HEK293 (cell line): ENCODE measurements at regions not wholly inside any gene's neighbourhood (a gene's known extent, or its start where the extent isn't known, plus 50 kb on each side); places are given as distances from the start of the nearest gene placed in this dataset.

Source experiments
- OSR2 ChIP-seq: fragments of 450-650 bp; formaldehyde crosslinking; IDR thresholded peaks from 2 replicates; pipeline ENCODE4 v1.5.1; 2016; ENCODE audit warnings: missing biosample characterization, missing genetic modification characterization
- TCF7L2 ChIP-seq: IDR thresholded peaks from 2 replicates; pipeline ENCODE4 v1.6.1; 2011; ENCODE audit warnings: low read depth, mild to moderate bottlenecking, inconsistent platforms, low read length, moderate library complexity, borderline replicate concordance
- ZNF146 ChIP-seq: fragments of 450-650 bp; formaldehyde crosslinking; IDR thresholded peaks from 2 replicates; pipeline ENCODE4 v1.5.1; 2016; ENCODE audit warnings: missing biosample characterization, missing genetic modification characterization
- ZNF274 ChIP-seq, 2 experiments: fragments of 200-500 bp in 1 of 2; fragments of 450-650 bp in 1 of 2; sonication (Bioruptor generic) in 1 of 2; formaldehyde crosslinking in 1 of 2; IDR thresholded peaks; 2 replicates each; pipeline versions ENCODE4 v1.5.1 to v1.6.1; 2014 to 2016; ENCODE audit warnings: borderline replicate concordance in 1 of 2, inconsistent platforms in 1 of 2, low read length in 1 of 2, missing biosample characterization in 1 of 2, missing genetic modification characterization in 1 of 2
- ZNF423 ChIP-seq: fragments of 450-650 bp; formaldehyde crosslinking; IDR thresholded peaks from 2 replicates; pipeline ENCODE4 v1.5.1; 2016; ENCODE audit warnings: missing biosample characterization, missing genetic modification characterization
- ZNF521 ChIP-seq: fragments of 450-650 bp; formaldehyde crosslinking; IDR thresholded peaks from 2 replicates; pipeline ENCODE4 v1.5.1; 2017; ENCODE audit warnings: missing biosample characterization, mild to moderate bottlenecking, missing genetic modification characterization
- ZNF548 ChIP-seq: fragments of 450-650 bp; formaldehyde crosslinking; IDR thresholded peaks from 2 replicates; pipeline ENCODE4 v1.5.1; 2016; ENCODE audit warnings: missing biosample characterization, missing genetic modification characterization
- ZNF560 ChIP-seq: fragments of 450-650 bp; formaldehyde crosslinking; IDR thresholded peaks from 2 replicates; pipeline ENCODE4 v1.5.1; 2017; ENCODE audit warnings: missing biosample characterization, missing genetic modification characterization, borderline replicate concordance
- TF ChIP-seq, protein P1 (sequence below): fragments of 450-650 bp; formaldehyde crosslinking; IDR thresholded peaks from 2 replicates; pipeline ENCODE4 v1.5.1; 2016; ENCODE audit warnings: missing biosample characterization, missing genetic modification characterization
- TF ChIP-seq, protein P2 (sequence below): fragments of 450-650 bp; formaldehyde crosslinking; IDR thresholded peaks from 2 replicates; pipeline ENCODE4 v1.5.1; 2016; ENCODE audit warnings: missing biosample characterization, missing genetic modification characterization

DNA sequence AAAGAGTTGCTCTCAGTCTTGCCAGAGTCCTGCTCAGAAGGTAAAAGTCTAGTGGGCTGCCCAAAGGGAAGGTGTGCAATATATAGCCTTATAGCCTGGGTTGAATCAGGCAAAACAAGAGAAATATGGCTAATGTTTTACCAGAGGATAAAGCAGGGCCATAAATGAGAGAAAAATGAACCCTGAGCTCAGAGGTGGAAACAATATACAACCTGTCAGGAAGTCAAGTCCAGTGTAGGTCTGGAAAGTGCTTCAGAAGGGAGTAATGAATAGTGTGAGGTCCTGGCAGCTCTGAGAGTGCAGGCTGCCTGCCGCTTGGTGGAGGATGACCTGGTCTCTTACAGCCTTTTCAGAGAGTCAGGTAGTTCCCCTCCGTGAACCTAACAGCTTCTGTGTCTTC is 177.8 kb upstream of the TNC start:
- TF ChIP-seq, protein P1, sequence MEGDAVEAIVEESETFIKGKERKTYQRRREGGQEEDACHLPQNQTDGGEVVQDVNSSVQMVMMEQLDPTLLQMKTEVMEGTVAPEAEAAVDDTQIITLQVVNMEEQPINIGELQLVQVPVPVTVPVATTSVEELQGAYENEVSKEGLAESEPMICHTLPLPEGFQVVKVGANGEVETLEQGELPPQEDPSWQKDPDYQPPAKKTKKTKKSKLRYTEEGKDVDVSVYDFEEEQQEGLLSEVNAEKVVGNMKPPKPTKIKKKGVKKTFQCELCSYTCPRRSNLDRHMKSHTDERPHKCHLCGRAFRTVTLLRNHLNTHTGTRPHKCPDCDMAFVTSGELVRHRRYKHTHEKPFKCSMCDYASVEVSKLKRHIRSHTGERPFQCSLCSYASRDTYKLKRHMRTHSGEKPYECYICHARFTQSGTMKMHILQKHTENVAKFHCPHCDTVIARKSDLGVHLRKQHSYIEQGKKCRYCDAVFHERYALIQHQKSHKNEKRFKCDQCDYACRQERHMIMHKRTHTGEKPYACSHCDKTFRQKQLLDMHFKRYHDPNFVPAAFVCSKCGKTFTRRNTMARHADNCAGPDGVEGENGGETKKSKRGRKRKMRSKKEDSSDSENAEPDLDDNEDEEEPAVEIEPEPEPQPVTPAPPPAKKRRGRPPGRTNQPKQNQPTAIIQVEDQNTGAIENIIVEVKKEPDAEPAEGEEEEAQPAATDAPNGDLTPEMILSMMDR (tag by site-specific recombination): no peak
- no peak for TF ChIP-seq TCF7L2
- no peak for TF ChIP-seq ZNF521 (tag by site-specific recombination)
- TF ChIP-seq, protein P2, sequence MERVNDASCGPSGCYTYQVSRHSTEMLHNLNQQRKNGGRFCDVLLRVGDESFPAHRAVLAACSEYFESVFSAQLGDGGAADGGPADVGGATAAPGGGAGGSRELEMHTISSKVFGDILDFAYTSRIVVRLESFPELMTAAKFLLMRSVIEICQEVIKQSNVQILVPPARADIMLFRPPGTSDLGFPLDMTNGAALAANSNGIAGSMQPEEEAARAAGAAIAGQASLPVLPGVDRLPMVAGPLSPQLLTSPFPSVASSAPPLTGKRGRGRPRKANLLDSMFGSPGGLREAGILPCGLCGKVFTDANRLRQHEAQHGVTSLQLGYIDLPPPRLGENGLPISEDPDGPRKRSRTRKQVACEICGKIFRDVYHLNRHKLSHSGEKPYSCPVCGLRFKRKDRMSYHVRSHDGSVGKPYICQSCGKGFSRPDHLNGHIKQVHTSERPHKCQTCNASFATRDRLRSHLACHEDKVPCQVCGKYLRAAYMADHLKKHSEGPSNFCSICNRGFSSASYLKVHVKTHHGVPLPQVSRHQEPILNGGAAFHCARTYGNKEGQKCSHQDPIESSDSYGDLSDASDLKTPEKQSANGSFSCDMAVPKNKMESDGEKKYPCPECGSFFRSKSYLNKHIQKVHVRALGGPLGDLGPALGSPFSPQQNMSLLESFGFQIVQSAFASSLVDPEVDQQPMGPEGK (tag by site-specific recombination): no peak
- no peak for TF ChIP-seq ZNF146 (tag by site-specific recombination)
- TF ChIP-seq ZNF423 (tag by site-specific recombination): no peak
- no peak for TF ChIP-seq ZNF560
- TF ChIP-seq ZNF548 (tag by site-specific recombination): no peak
- TF ChIP-seq ZNF274 (IDR thresholded peaks at IDR 0.05; ENCODE audit: low read length): no peak
- TF ChIP-seq ZNF274 (tag by site-specific recombination; IDR thresholded peaks at IDR 0.05; ENCODE audit: borderline replicate concordance): no peak
- no peak for TF ChIP-seq OSR2 (tag by site-specific recombination)
